RKO (cell line): ENCODE measurements at regions not wholly inside any gene's neighbourhood (a gene's known extent, or its start where the extent isn't known, plus 50 kb on each side); places are given as distances from the start of the nearest gene placed in this dataset.
"Not testable (repeated sequence)": the region's sequence is repeated elsewhere in the genome, so short reads cannot be mapped to it uniquely, and the experiment has no call there.

Experiments used
- DNase-seq: peaks from one replicate; pipeline ENCODE4 v3.0.0-alpha.2; 2016; ENCODE audit warnings: low spot score

DNA sequence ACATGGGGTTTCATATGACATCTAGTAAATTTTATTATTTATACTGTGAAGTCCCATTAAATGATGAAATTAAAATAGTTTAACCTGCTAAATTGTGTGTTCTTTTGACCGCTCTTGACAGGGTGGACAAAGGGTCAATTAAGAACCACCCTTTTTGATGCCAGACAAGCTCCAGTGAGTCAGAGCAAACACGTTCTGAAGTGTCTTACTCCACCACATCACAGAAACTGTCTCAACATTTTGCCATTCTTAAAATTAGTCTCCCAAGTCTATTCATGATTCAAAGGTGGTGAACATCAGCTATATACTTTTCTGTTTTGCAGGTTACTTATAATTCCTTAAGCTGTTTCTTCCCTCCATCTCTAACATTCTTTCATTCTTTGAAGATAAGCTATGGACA lies 142.1 kb downstream of the SPATA31A6 start:
- not testable (repeated sequence) for DNase-seq

DNA sequence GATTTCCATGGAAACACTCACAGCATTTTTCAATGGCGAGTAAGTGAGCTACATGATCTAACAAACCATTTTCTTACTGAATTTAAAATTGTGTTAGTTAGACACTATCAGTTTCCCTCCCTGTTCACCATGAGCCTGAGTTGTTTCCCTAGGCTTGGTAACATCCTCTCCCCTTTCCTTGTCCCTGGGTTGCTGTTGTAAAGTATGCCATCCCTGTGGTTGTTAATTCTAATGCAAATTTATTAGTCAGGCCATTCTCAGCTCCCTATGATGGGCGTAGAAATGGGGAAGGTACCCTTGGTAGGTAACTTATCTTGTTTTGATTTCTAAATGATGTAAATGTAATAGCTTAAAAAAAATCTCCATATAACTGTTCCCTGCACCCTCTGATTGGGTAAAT lies 143.0 kb downstream of the SPATA31A6 start:
- not testable (repeated sequence) for DNase-seq

DNA sequence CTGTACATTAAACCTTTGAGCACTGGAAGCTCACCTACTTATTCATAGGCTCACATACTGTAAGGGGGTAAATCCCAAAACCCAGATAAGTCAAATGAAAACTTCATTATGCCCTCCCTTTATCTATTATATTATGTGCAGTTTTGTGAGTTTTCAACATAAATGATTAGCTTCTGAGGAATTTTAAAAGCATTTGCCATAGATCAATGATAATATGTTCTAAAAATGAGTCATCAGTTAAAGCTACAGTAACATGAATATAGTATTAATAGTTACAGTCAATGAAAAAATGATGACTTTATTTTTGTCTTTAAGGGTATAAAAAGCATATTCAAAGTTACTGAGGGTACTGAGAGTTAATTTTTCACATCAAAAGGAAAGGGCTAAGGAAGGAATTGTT lies 151.9 kb downstream of the SPATA31A6 start:
- DNase-seq: not testable (repeated sequence)

DNA sequence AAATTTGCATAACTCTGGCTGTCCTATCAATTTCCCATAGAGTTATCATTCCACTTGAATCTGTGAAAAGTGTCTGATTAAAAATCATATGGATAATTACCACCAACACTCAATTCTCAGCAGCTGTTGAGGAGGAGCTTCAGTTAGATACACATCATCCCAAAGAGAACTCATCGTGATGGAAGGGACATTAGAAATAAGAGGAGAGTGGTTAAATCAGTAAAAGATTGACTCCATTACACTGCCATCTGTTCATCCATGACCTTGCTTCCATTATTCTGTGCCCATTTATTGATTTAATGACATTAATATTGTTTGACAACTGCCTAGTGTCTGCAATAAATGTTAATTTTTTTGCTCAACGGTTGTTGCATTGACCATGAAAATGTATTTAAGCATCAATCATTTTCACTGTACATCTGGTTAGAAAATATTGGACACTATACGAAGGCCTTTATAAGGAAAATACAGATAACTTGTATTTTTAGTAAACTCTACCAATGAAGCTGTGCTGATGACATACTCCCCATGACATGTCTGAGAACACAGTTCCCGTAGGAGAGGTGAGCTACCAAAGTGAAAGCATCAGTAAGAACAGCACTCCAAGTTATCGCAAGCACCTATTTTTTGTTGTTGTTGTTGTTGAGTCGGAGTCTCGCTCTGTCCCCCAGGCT lies 152.7 kb downstream of the SPATA31A6 start:
- DNase-seq: not testable (repeated sequence)

DNA sequence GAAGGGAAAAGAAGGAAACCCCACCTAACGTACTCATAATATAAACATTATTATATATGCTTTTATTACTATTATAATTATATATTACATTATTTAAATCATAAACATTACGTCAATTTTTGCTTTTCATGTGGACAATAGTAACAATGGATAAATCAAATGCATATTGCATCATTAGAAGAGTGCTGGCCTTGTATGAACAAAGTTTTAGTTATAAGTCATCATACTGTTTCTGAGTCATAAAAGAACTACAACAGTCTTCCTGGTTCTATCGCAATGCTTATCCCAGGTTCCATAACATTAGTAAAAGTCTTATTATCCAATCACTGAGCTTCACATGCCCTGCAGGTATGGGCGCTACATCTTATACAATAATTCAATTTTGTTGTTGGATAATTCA lies 154.8 kb downstream of the SPATA31A6 start:
- DNase-seq: not testable (repeated sequence)

DNA sequence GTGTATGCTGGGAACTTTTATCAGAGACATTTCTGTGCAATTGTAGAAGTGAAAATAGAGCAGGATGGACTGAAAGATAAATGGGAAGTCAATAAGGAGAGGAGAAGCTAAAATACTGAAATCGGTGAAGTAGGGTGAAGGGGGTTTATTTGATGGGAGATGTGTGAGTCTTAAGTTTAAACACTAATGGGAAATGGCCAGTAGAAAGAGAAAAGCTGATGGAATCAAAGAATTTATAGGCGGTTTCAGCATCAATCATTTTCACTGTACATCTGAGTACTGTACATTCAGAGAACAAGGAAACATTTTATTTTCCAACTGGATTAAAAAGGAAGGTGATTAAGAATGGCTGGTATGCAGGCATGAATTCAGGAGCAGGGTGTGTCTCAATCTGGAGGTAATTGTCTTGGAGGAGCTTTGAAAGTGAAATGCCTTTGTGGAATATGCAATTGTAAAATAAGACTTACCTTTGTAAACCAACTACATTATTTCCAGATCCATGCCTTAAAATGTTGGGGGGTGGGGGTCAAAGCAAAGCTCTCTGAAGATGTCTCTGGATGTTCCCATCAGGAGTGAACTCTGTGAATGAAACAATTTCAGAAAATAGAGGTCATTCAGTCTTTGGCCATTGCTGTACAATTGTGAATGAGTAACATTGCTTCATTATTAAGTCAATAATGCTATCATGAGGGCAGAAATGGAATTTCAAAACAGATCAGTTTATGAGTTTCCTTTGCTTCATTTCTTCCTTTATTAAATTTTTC lies 156.4 kb downstream of the SPATA31A6 start:
- DNase-seq: not testable (repeated sequence)

DNA sequence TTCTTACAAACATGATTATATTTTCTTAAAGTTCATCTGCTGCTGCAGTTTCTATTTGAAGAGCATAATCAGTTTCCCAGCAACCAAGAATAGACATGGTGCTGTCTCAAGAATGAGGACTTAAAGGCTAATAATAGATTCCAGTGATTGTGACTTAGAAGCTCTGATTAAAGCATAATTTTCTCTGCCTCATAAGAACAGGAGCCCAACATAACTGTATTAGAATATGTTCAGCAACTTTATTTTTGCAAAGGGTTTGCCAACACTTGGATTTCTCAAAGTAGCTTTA lies 156.9 kb downstream of the SPATA31A6 start:
- not testable (repeated sequence) for DNase-seq

DNA sequence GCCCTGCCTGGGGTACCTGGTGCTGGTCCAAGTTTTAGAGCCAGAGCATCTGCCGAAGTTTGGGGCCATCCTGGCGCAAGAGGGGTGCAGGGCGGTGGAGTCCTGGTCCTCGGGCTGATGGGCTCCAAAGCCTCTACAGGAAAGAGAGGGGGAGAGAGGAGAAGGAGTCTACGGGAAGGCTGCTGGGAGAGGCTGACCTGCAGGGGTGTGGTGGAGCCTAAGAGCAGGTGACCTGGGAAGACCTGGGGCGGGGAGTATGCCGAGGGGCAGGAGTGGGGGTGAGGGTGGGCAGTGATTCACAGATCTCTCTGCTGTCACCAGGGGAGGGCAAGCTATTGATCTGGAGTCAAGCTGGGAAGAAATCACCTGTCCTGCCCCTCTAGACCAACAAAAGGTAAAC lies 158.4 kb downstream of the SPATA31A6 start:
- DNase-seq: not testable (repeated sequence)

DNA sequence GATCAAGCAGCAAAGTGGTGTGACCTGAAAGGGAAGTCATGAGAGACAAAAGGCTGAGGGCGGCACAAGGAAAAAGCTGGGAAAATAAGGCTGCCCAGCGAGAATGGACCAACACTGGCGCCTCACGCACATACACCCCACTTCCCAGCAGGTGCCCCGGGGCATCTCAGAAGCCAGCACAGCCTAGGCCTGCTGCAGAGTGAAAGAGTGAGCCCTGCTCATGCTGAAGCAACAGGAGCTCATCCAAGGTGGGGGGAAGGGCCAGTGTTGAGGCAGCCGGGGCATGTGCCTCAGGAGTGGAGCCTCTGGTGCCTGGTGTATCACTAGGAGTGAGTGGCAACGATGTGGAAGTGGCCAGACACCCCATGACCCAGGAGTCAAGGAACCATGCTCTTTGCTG lies 158.8 kb downstream of the SPATA31A6 start:
- not testable (repeated sequence) for DNase-seq

DNA sequence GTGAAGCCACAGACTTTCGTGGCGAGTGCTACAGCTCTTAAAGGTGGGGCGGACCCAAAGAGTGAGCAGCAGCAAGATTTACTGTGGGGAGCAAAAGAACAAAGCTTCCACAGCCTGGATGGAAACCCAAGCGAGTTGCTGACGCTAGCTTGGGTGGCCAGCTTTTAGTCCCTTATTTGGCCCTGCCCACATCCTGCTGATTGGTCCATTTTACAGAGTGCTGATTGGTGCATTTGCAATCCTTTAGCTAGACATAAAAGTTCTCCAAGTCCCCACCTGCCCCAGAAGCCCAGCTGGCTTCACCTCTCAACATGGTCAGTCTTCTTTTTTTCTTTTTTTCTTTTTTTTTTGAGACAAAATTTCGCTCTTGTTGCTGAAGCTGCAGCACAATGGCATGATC lies 161.0 kb downstream of the SPATA31A6 start:
- DNase-seq: not testable (repeated sequence)

DNA sequence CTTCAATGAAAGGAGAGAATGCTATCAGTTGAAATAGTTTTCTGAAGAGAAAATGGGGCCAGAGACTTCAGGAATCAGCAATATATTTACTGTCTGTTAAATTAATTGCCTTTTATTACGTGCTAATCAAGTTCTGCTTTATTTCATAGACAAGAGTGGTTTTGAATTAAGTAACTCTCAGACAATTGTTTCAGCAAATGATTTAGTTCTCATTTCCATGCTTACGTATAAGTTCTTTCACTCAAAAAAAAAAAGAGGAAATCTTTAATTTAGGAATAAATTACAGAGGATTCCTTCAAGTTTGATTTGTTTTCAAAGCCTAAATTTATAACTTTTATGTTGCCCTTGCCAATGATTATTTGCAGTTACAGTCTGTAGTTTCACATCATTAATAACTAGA lies 163.5 kb downstream of the SPATA31A6 start:
- DNase-seq: not testable (repeated sequence)

DNA sequence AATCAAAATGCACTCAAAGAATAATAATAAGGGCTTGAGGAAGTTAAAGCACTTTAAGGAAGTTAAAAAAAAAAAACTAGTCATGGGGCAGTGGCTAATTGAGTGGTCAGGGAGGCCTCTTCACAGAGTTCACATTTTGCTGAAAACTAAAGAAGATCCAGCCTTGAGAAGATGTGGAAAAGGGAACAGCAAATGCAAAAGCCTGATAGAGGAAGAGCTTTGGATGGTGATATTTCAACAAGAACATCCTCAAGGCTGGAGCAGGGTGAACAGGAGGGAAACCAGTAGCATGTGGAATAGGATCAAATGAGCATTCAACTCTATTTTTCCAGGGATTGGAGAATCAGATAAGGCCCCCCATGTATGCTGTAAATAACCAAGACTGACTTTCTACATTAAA lies 165.7 kb downstream of the SPATA31A6 start:
- not testable (repeated sequence) for DNase-seq

DNA sequence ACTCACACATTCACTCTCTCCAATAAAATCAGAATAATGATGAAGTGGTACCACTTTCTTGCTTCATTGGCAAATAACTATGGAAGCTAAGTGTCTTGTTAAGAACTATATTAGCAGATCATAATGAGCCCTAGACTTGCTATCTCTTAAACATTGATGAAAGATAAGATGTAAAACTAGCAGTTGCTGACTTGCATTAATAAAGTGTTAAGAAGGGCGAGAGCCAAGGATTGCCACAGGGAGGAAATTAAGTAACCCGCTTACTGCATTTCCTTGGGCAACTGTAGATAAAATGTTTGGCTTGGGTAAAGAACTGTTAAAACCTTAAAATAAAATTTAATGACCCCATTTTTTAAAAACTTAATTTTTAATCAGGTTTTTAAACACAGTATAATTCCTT lies 167.0 kb downstream of the SPATA31A6 start:
- DNase-seq: not testable (repeated sequence)

DNA sequence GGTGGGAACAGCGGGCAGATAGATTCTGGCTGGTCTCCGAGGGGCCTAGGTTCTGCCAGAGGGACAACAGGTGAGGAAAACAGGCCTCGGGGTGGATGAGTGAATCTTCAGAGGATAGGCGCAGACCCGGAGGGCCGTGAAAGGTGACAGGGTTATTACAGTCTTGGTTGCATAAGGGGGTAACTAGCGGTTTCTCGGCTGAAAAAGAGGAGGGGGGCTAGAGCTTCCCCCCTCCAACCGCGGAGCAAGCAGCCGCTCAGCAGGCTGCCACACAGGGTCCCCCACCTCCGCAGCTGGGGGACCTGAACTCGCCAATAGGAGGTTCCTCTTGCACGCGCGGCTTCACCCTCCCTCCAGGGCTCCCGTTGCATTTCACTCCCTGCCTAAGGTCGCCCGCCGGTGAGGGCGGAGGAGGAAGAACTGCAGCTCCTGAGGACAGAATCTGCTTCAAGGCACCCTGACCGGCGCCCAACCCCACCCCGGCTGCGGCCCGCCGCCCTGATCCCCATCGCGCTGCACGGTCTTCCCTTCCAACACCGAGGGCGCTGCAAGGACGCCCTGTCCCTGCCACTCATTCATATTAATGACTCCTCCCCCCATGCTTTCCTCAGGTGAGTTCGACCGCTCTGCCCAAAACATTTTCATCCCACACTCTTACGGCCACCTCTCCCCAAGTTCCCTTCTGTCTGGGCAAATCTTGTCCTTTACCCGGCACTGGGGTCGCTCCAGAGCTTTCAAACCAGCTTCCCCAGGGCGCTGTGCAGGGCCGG lies 174.3 kb downstream of the SPATA31A6 start:
- DNase-seq: not testable (repeated sequence)

DNA sequence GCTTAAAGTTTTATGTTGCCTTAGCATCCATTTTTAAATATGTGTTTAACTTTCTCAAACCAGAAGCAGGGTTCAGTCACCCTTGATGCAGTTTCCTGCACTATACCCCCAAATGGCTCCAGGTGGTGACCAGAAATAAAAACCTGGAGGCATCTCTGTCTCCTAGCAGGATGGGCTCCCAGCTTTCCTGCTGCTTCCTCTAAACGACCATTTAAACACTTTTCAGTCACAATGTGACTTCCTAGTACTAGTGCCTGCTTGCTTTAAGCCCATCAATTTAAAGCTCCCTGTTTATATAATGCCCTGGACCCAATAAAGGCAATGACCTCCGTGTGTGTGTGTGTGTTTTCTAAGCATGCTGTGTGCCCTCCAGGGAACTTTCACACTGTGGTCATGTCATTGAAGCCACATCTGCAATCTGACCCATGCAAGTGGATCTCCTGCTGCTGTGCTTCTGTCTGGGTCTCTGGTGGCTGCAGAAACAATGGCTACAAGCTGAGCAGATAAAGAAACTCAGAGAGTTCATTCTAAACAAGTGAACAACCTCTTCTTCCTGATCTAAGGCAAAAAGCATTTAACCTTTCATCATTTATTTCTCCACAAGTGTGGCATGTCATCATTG lies 175.3 kb downstream of the SPATA31A6 start:
- not testable (repeated sequence) for DNase-seq

DNA sequence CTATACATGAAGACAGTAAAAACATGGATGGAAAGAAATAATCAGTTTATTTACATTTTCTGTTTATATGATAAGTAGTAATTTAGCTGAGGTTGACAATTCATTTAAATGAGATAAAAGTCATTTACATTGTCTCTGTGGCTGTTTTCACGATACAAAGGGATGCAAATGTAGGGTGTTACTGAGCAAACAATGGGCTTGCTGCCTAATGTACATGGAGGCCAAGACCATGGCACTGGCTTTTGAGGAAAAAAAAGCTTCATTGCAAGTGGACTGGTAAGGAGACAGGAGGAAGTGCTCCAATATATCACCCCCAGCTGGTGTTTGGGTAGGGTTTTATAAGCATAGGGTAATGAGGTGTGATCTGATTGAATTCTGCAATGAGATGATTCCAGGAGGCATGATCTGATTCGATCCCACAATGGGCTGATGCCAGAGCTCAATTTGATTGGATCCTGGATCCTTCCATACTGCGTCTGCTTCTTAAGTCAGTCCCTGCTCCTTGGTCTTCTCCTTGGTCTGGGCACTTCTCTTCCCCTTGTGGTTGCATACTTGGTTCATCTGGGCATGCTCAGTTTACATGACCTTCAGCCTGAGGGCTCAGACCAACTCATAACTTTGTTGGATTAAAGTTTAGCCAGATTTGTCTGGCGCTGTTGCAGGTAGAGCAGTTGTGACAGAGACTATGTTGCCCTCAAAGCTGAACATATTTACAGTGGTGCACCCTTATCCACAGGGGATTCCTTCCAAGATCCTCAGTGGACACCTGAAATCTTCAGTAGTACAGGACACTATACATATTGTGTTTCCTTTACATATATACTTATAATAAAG lies 181.2 kb downstream of the SPATA31A6 start:
- not testable (repeated sequence) for DNase-seq

DNA sequence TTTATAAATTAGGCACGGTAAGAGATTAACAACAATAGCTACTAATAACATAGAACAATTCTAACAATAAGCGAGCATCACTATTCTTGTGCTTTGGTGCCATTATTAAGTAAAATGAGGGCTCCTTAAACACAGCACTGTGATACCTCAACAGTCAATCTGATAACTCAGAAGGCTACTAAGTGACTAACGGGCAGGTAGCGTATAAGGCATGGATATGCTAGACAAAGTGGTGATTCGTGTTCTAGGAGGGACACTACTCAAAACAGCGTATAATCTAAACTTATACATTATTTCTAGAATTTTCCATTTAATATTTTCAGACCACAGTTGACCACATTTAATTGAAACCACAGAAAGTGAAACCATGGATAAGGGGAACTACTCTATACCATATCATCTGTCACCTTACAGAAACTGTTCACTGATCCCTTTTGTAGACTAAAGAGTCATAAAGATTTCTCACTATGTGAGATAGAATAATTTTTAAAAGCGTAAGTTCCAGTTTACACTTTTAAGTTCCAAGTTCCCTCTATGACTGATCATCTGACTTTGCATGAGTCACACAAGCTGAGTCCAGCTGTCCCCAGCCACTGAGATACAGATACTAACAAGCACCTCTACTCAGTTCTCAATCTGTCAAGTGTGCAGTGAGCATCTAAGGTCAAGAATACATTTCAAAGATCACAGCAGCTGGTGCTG lies 181.9 kb downstream of the SPATA31A6 start:
- peak; percentile 33 for DNase-seq

DNA sequence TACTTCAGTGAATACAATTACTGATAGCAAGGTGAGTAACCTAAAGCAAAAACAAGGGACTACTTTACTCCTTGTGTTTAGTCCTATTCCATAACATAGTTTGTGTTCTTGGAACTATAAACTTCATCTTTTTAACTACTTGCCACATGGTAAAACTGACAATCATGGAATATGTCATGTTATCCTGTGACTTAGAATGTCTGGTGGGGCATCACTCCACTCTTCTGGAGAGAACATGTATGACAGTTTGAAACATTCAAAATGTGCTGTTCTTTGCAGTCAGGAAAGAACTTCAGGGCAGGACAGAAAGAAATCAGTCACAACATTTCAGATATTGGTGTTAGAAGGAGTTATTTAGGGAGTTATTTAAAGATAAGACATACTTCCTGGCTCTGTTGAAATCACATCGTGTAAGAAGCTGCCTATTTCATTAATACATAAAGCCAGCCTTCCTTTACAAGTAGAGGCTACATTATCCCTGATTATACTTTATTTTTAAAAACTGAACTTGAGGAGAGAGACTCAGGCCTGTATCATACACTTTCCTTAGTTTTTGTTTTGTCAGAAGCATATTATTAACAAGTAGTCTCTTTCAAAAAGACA lies 184.9 kb downstream of the SPATA31A6 start:
- DNase-seq: not testable (repeated sequence)

DNA sequence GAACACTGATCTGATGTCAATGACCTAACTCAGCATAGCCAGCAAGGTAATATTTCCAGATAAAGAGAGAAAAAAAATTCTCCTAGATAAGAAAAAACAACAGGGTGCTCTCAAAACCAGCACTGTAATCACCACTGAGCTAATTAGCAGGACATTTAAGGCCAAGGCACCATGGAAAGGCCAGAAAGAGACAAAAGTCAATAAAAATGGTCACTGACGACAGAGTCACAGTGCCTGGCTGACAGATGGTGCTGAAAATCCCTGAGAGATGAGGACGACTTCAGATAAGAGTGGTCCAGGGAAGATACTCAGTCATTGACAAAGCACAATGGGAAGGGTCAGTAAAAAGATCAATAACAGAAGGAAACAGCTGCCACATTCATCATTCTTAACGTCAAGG lies 186.7 kb downstream of the SPATA31A6 start:
- DNase-seq: not testable (repeated sequence)

DNA sequence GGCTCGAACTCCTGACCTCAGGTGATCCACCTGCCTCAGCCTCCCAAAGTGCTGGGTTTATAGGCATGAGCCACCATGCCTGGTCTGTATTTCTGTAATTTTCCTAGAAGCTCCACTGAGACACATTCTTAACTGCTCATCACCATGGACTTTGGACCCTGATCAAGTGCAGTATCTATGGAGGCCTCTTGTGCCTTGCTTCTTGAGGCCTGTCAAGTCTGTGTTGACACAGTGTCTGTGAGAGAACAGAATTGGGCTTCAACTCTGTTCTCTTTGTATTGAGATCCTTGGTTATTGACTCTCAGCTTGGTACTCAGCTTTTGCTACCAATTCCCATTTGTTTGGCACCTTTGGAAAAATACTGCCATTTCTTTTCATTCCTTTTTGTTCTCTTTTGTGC lies 188.0 kb downstream of the SPATA31A6 start:
- not testable (repeated sequence) for DNase-seq
